NCI-H1105 treated with DMSO at 0.1 percent for 48 hours (cell line): ENCODE measurements at regions not wholly inside any gene's neighbourhood (a gene's known extent, or its start where the extent isn't known, plus 50 kb on each side); places are given as distances from the start of the nearest gene placed in this dataset.

Source experiments
- DNase-seq: peaks from one replicate; lab custom pipeline; 2025; lab: John Stamatoyannopoulos, UW

- DNase-seq: no peak
Observed at GRCh38 chr3:177512945-177513814, 315.9 kb upstream of the TBL1XR1 start.

- DNase-seq: no peak
Observed at GRCh38 chr3:177513815-177514610, 316.7 kb upstream of the TBL1XR1 start.

- no peak for DNase-seq
Observed at GRCh38 chr3:177514611-177515499, 317.6 kb upstream of the TBL1XR1 start.

DNA sequence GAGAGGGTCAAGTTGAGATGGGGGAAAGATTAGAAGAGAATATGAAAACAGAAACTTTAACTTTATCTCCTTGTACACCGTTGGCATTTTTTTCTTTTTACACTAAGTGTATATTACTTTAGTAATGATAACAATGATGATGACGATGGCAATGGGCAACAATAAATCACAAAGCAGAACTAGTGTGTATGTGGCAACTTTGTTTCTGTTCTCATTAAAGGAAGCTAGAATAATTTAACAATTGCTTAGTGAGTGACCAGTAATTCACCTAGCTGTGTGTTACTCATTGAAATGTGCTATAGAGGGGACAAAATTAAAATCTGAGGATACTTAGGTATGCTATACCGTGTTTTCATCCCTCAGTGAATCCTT is 318.5 kb upstream of the TBL1XR1 start:
- DNase-seq: no peak

DNA sequence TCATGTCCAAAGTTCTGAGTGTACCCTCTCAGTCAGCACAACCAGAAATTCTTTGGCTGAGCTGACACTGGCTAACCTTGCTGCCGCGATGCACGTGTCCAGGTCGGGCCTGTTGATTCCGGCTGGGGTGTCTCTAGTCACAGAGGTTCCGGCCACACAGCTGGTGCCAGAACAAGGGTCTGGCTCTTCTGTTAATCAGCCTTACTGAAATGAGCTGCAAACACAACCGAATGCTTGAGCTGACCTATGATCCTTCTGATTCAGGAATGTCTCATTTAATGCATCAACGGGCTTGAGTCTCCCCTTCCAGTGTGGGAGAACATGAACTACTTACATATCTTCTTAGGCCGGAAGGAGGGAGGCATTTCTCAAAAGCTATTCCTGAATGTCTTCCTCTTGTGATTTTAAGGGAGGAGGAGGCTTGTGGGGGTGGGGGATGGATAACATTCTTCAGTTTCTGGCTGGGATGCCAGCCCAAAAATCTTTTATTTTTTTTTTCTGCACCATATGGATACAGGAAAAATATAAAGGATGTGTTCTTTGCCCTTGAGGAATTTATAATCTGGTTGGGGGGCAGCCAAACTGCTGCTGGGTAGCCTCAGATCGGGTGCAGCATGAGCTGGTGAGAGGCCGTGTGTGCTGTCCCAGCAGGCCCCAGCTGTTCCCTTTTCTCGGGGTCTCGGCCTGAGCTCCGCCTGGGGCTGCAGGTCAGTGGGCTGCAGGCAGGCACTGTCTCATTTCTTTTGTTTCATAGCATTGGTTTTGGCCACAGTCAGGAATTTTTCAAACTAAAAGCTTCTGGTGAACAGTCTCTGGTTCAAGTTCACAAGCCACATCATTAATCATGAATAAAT is 319.1 kb upstream of the TBL1XR1 start:
- no peak for DNase-seq

DNA sequence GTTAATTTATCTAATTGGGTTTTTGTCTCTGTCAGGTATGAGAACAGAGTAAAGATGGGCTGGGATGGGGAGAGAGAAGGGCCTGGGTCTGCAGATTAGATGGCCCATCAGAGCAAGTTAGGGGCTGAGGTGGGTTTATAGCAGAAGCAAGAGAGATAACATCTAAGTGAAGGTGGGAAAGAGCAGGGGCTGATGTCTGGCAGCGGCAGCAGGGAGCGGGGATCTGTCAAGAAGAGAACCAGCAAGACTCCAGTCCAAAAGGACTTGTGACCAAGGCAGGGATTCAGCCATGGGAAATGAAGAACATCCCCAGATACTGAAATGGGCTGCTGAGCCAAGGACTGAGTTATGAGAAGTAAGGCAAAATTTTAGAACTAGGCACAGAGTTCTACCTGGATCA is 320.6 kb upstream of the TBL1XR1 start:
- no peak for DNase-seq

DNA sequence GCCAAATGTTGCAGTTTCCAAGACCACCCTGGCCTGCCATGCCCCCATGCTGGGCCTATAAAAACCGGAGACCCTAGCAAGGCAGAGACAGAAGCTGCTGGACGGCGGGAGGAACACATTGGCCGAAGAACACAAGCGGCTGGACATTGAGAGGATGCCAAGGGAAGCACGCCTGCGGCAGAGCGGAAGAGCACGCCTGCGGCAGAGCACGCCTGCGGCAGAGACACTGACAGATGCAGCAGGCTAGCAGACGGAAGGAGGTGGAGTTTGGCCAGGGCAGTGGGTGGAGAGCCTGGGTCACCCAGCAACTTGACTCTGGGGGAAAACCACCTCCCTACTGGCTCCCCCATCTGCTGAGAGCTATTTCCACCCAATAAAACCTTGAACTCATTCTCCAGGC is 322.3 kb upstream of the TBL1XR1 start:
- no peak for DNase-seq

DNA sequence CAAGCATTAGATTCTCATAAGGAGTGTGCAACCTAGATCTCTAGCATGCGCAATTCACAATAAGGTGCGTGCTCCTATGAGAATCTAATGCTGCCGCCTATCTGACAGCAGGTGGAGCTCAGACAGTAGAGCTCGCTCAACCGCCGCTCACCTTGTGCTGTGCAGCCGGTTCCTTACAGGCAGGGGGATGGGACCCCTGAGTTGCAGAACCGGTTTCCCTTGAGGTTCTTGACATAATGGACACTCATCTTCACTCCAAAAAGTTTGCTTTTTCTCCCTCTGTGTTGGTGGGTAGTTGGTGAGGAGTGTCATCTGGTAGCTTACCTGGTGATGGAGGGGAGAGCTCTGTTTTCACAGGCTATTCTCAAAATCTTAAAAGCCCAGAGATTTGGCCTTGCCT is 324.0 kb upstream of the TBL1XR1 start:
- no peak for DNase-seq

- no peak for DNase-seq
Observed at GRCh38 chr3:177522051-177522450, 324.8 kb upstream of the TBL1XR1 start.

GRCh38 chr3:177523067-177523675 is 325.9 kb upstream of the TBL1XR1 start:
- DNase-seq: no peak

- DNase-seq: no peak
Observed at GRCh38 chr3:177523872-177524438, 326.7 kb upstream of the TBL1XR1 start.

GRCh38 chr3:177524742-177525141 is 327.5 kb upstream of the TBL1XR1 start:
- DNase-seq: no peak

DNA sequence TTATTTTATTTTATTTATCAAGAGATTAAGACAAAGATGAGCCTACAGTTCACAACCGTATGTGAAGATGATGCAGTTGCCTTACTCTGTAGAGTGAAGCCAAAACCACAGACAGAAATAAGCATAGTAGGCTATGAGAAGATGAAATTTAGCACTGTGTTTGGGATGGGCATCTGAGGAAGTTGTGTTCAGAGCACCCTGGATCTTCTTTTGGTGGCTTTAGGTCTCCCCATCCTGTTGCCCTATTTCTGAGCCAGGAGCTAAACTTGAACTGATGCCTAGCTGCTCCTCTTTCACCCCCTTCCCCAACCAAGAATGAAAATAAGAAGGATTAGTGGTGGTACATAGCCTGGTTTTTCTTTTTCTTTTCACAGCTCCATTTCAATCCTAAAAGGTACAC is 328.1 kb upstream of the TBL1XR1 start:
- DNase-seq: no peak

GRCh38 chr3:177525987-177526712 is 328.9 kb upstream of the TBL1XR1 start:
- no peak for DNase-seq

DNA sequence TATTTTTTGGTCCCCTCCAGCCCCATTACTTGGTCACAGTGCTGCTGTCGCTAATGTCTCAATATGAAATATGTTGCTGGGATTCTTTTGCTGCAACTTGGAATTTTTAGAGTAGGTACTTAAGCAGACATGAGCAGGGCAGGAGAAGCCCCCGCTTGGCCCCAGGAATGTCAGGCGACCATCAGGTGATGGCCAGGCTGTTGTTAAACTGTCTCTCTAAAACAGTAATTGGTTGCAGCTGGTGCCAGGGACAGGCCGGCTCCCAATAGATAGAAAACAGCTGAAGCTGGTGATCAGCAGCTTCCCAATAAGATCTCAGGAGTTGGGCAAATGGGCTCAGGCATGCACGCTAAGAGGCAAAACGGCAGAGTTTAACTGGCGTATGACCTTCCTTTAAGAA is 329.9 kb upstream of the TBL1XR1 start:
- no peak for DNase-seq

GRCh38 chr3:177528306-177529070 is 331.2 kb upstream of the TBL1XR1 start:
- no peak for DNase-seq

GRCh38 chr3:177529071-177529550 is 331.8 kb upstream of the TBL1XR1 start:
- no peak for DNase-seq

DNA sequence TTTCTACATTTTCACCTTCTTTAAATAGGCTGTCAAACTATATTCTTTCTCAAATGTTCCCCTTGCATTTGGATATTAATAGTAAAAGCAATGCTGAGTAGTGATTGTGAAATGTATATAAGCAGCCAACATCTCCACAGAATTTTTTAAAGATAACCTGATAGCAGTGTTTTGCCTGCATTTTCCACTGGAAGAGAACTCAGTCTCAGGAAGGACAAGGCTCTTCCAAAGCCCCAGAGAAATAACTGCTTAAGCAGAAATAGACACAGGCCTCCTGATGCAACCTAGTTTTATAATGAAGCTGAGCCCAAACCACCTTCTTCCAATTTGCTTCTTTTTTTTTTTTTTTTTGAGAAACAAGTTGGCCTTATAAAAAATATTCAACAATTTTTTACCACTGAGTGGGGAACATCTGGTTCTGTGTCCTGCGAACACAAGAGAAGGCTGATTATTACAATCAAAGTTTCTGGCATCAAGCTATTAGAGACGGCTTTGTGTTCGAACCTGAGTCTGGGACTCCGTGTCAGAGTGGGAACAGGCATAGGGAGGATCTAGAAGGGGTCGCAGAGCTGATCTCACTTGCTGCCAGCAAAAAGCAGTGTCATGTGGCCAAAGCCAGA is 332.5 kb upstream of the TBL1XR1 start:
- no peak for DNase-seq
